ENCODE measurements at regions not wholly inside any gene's neighbourhood (a gene's known extent, or its start where the extent isn't known, plus 50 kb on each side); places are given as distances from the start of the nearest gene placed in this dataset.
"Not testable (repeated sequence)": the region's sequence is repeated elsewhere in the genome, so short reads cannot be mapped to it uniquely, and the experiment has no call there.

GRCh38 chr7:81211204-81211933 lies 292.5 kb upstream of the SEMA3C start:
- no peak for DNase-seq

- DNase-seq: no peak
Measured at GRCh38 chr7:81210137-81211064, 291.6 kb upstream of the SEMA3C start.

- no peak for DNase-seq
Measured at GRCh38 chr7:81209059-81209458, 290.2 kb upstream of the SEMA3C start.

GRCh38 chr7:81207801-81208200 lies 288.9 kb upstream of the SEMA3C start:
- no peak for DNase-seq

- DNase-seq: no peak
Measured at GRCh38 chr7:81206667-81207360, 288.0 kb upstream of the SEMA3C start.

GRCh38 chr7:81206217-81206616 lies 287.4 kb upstream of the SEMA3C start:
- DNase-seq: no peak

- no peak for DNase-seq
Measured at GRCh38 chr7:81201188-81201587, 282.3 kb upstream of the SEMA3C start.

- DNase-seq: no peak
Measured at GRCh38 chr7:81198766-81199165, 279.9 kb upstream of the SEMA3C start.

GRCh38 chr7:81197266-81197665 lies 278.4 kb upstream of the SEMA3C start:
- DNase-seq: no peak

GRCh38 chr7:81195033-81195432 lies 276.2 kb upstream of the SEMA3C start:
- DNase-seq: no peak

GRCh38 chr7:81190997-81191768 lies 272.3 kb upstream of the SEMA3C start:
- DNase-seq: no peak

- DNase-seq: no peak
Measured at GRCh38 chr7:81187753-81188152, 268.9 kb upstream of the SEMA3C start.

GRCh38 chr7:81186691-81187090 lies 267.8 kb upstream of the SEMA3C start:
- no peak for DNase-seq

GRCh38 chr7:81185072-81185471 lies 266.2 kb upstream of the SEMA3C start:
- no peak for DNase-seq

GRCh38 chr7:81183326-81183725 lies 264.5 kb upstream of the SEMA3C start:
- DNase-seq: no peak

- DNase-seq: not testable (repeated sequence)
Measured at GRCh38 chr7:81182056-81182455, 263.2 kb upstream of the SEMA3C start.

GRCh38 chr7:81181066-81181465 lies 262.2 kb upstream of the SEMA3C start:
- DNase-seq: no peak

GRCh38 chr7:81180573-81180972 lies 261.7 kb upstream of the SEMA3C start:
- no peak for DNase-seq

GRCh38 chr7:81175275-81175940 lies 256.6 kb upstream of the SEMA3C start:
- DNase-seq: no peak

GRCh38 chr7:81173766-81174281 lies 255.0 kb upstream of the SEMA3C start:
- no peak for DNase-seq

GRCh38 chr7:81170291-81170690 lies 251.4 kb upstream of the SEMA3C start:
- no peak for DNase-seq

GRCh38 chr7:81167934-81168333 lies 249.1 kb upstream of the SEMA3C start:
- DNase-seq: no peak
